ENCODE measurements at regions not wholly inside any gene's neighbourhood (a gene's known extent, or its start where the extent isn't known, plus 50 kb on each side); places are given as distances from the start of the nearest gene placed in this dataset.

GRCh38 chr7:112888781-112889180 lies 98.6 kb upstream of the TMEM168 start:
- TF ChIP-seq CTCF (IDR thresholded peaks at IDR 0.05; ENCODE audit: insufficient read depth, low read length, poor library complexity, severe bottlenecking) (no peak), EZH2phosphoT487 (conservative IDR thresholded peaks at IDR 0.05; ENCODE audit: low read length) (no peak)

Data from SU-DHL-6 (cell line).